HG02642 (cell line): ENCODE measurements at regions not wholly inside any gene's neighbourhood (a gene's known extent, or its start where the extent isn't known, plus 50 kb on each side); places are given as distances from the start of the nearest gene placed in this dataset.
"Not testable (repeated sequence)": the region's sequence is repeated elsewhere in the genome, so short reads cannot be mapped to it uniquely, and the experiment has no call there.

ENCODE experiments used
- ATAC-seq: cut with Tn5 transposase; IDR thresholded peaks from one replicate; pipeline ENCODE4 v1.9.1; 2021; ENCODE audit warnings: mild to moderate bottlenecking; ENCODE audit not compliant: unreplicated experiment, poor library complexity

DNA sequence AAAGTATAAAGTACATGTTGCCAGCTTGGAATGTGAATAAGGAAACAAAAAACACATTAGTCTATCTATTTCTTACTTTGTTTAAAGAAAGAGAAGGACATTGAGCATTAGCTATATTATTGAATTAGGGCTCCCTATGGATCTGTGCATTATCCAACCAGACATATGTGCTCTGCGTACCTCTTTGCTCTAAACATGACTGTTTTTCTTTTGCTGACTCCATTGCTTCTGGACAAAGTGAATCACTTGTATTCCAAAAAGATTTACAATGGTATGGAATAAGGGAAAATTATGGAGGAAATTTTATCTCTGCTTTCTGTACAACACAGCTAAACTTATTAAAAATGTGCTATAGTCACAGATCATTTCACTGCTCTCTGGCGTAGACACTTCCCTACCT lies 727.8 kb upstream of the LCORL start:
- no peak for ATAC-seq

DNA sequence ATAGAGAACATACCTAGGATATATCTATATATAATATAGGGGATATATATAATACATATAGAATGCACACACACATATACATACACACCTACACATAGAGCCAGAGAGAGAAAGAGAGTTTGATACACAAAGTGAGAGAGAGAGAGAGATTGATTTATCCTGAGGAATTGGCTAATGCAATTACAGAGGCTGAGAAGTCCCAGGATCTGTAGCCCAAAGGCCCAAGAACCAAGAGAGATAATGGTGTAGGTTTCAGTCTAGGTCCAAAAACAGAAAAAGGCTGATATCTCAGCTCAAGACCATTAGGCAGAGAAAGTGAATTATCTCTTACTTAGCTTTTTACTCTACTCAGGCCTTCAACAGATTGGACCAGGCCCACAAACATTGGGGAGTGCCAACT lies 715.0 kb upstream of the LCORL start:
- no peak for ATAC-seq

- ATAC-seq: no peak
Observed at GRCh38 chr4:18735740-18736268, 714.2 kb upstream of the LCORL start.

DNA sequence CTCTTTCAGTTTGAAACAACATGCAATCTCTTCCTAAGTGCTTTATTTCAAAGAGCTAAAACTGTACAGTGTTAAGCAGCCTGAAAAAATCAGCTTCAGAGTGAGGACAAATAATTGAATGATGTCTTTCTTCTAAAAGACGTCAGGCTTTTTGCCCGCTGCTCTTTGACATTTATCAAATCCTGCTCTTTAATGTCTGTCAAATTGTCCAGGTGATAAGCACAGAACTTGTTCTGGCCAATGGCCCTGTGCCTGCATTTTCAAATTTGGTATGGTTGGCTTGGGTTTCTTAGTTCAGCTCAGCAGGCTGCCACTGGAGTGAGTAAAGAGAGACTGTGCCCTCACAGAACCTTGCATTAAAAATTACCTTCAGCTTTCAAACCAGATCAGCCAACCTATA lies 712.9 kb upstream of the LCORL start:
- no peak for ATAC-seq

GRCh38 chr4:18733961-18734360 lies 712.4 kb upstream of the LCORL start:
- no peak for ATAC-seq

DNA sequence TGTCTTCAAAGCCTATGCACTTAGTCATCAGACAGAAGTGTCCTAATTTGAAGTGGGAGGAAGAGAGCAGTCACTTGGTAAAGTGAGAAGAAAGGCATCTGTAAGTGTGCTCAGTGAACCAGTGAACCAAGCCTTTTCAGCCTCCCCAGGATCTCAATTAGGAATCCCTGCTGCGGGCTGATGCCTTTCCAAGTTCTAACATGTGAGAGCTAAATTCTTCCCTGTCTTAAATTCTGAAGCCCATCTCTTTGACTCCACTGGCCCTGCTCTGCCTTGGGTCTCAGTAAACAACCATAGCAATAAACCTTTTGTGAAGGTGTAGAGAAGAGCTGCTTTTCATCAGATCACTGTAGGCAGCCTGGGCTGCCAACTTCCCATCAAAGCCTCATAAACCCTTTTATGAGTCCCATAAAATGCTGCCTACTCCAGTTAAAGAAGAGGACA lies 701.2 kb upstream of the LCORL start:
- ATAC-seq: no peak

GRCh38 chr4:18698119-18698883 lies 676.7 kb upstream of the LCORL start:
- no peak for ATAC-seq

DNA sequence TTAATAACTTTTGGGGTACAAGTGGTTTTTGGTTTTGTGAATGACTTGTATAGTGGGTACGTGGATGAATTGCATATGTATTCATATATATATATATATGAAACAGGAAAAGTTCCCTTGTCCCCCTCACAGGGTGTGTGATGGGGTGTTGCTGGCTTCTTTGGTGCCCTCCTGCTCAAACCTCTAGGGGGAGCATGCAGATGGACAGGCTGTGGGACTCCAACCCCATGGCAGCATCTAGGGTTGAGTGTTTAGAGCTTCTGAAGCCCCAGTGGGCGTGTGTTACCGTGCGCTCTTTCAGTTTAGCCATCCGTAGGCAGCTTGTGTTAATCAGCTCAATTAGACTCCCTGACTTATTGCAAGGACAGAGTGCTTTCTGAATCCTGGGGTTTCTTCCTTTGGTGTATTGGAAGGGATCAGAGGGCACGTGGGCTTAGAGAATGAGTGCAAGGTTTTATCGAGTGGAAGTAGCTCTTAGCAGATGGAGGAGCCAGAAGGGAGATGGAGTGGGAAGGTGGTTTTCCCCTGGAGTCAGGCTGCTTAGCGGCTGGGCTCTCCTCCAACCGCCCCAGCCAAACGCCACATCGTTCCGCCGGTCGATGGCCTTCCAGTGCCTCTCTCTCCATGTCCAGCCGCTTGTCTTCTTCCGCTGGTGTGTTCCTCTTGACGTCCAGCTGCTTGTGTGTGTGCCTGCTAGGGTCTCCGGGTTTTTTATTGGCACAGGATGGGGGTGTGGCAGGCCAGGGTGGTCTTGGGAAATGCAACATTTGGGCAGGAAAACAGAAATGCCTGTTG lies 674.4 kb upstream of the LCORL start:
- ATAC-seq: no peak

DNA sequence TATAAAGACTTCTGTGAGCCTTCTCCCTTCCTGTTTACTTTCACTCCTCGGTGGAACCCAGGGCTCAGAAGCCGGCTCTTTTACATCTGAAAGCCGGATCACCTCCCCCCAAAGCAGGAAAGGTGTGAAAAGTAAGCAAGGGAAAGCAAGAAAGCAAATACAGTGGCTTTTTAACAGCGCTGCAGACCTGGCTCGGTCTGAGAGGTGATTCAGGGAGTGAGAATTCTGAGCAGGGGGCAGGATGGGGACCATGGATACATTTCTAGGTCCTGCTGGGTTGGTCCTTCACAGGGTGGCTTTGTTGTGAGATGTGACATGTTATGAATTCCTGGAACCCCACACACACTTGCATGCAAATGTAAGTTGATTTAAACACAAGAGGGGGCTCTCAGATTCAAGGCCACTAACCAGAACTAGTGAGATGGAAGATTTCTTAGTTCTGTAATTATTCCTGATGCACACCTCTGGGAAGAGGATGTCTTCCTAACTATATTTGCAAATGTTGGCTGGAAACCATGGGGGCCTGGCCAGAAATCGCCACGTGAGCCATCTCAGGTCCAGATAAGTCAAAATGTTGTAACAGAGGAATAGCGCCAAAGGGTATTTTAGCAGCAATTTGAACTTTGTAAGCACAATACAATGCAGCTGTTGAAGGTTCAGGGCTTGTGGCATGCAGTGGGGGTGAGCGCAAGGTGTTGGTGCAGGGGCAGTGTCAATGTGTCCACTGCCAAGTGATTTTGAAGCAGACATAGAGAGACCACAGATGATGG lies 670.1 kb upstream of the LCORL start:
- ATAC-seq: no peak

DNA sequence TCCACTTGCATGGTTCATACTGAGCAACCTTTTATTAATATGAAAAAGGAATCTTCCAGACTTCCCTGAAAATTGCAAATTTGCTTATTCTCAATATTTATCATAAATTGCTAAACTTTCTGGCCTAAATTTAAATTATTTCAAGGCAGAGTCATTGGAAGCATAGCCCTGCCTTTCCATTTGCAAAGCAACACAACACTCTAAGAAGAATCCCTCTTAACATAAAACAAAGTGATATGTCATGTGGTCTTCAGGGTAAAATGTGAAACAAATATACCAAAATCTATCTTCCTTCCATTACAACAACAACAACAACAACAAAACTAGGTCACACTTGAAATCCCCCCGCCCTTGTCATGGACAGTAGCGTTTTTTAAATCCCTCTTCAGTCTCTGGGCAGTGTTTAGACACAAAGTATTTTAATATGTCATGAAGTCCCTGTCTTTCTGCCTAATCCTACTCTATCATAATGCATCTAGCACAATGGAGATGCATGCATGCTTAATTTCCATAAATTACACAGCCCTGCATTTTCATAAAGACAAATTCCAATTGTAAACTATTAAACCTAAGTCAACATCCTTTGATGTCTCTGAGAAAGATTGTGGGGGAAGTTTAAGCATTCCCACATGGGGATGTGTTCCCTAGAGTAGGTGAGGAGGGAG lies 668.9 kb upstream of the LCORL start:
- ATAC-seq: no peak

DNA sequence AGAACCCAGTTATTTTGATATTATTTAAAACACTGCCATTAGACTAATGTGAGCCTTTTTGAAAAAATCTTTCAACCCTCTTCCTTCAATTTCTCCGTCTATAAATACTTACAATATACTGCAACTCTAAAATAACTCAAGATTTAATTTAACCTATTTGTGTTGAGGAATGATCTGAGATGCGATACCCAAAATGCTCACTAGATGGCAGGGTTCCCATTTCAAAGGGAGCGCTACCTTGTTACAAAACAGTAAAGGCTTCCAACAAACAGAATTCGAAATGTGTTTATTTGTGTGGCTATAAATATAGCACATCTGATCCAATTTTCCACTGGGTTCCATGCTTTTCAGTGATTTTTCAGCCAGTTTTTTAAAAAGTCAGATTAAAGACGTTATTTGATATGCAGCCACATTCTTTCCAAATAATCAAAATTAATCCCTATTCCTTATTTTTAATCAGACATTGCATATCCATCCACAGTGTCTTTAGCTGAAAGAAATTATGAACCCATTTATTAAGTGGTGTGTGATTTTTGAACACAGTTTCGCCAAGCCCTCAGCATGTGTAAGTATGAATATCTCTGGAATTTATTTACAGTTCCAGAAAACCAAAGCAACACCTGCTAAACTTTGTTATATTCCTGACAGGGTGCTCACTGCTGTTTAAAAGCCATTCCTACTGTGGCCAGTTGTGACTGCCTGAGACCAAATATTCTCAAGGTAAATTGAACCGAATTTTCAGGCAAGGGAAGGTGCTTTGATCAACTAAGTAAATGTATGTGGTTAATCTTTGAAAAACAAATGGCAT lies 668.0 kb upstream of the LCORL start:
- ATAC-seq: peak; percentile 60

DNA sequence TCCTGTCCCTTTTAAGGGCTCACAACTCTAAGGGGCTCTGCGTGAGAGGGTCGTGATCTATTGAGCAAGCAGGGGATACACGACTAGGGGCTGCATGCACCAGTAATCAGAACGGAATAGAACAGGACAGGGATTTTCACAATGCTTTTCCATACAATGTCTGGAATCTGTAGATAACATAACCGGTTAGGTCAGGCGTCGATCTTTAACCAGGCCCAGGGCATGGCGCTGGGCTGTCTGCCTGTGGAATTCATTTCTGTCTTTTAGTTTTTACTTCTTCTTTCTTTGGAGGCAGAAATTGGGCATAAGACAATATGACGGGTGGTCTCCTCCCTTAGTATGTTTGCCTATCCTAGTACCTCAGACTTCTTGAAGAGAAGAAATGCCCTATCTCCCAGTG lies 666.8 kb upstream of the LCORL start:
- ATAC-seq: not testable (repeated sequence)

DNA sequence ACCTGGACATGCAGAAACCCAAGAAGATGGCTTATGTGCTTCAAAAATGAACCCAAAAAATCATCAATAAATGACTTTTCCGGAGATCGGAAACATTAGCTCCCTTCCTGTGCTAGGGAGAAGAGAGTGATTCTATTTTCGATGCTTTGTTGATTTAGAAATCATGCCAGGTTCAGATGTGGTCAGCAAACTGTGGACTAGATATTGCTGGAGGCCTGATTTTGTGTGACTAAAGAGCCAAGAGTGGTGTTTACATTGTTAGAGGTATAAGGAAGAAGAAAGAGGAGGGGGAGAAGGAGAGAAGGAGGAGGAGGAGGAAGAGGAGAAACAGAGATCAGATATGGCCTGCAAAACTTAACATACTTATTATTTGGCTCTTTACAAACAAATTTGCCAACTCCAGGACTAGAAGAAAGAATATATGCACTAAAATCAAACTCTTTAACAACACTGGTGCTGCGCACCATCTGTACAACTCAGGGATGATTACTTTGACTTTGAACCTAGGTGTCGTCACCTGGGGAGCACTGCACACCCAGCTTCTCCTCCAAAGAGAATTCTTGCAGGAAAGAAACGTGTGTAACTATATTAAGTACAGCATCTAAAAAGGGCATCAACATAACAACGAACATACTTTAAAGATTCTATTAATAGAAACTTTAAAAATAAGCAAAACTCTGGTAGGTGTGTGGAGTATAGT lies 664.9 kb upstream of the LCORL start:
- ATAC-seq: no peak

DNA sequence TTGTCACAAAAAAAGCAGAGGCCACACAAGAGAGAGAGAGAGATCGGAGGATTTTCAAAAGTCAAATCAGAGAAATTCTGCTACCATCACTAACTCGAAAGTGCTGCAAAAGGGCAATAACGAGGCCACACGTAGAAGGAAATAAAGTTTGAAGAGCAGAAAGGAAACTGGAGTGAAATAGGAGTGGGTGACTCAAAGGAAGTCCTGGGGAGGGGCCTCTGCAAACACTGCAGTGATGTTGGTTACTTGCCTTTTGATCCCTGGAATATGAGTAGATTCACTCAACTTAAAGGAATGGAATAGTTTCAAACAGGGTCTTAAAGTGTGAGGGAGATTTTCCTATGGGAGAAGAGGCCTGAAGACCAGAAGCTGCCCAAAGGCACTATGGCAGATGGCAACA lies 663.4 kb upstream of the LCORL start:
- ATAC-seq: no peak

DNA sequence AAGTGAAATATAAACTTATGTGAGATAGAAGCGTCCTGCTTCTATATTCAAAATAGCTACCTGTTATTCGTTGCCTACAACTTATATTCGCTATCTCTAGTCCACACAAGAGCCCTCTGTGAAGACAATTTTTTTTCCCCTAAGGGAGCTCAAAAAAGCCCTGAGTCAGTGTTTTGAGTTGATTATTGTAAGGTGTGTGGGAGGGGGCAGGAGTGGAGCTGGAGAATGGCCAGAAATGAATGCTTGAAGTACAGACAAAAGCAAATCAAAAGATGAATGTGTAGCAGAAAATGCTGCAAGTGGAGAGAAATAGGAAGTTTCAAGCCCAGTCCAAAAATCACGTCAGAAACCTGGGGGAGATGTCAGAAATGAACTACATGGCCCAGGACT lies 655.0 kb upstream of the LCORL start:
- ATAC-seq: no peak

GRCh38 chr4:18675586-18676525 lies 654.3 kb upstream of the LCORL start:
- ATAC-seq: no peak

- no peak for ATAC-seq
Observed at GRCh38 chr4:18670034-18670433, 648.5 kb upstream of the LCORL start.

DNA sequence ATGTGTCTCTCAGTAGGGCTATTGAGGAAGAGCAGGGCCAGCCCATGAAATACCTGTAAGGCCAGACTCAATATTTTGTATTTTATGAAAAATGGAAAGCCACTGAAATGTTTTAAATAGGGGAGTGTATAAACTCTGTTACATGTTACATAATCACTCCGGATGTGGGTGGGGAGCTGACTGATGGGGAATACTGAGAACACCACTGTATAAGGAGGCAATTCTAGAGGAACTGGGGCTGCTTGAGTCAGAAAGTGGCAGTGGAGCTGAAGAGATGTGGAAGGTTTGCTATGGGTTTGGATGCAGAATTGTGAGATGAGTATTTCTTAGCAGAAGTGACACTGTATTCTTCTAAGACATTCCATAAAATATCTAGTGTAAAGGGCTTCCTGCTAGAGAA lies 647.8 kb upstream of the LCORL start:
- no peak for ATAC-seq
